Heart right ventricle (tissue), 16 donors: ENCODE measurements at regions not wholly inside any gene's neighbourhood (a gene's known extent, or its start where the extent isn't known, plus 50 kb on each side); places are given as distances from the start of the nearest gene placed in this dataset.

ENCODE experiments used
- ATAC-seq, 8 donors: fragments of 200-7000 bp; cut with Tn5 transposase; one replicate each; pipeline ENCODE4 v1.9.1; 2020; ENCODE audit warnings: mild to moderate bottlenecking in 8 of 8, moderate library complexity in 8 of 8, moderate number of reproducible peaks in 1 of 8
- DNase-seq, 2 donors: peaks; one replicate each; pipeline ENCODE4 v3.0.0-alpha.2; 2020
- H3K27ac ChIP-seq, 10 donors: fragments of 200-600 bp; sonication (generic) in 2 of 10; one replicate each; pipeline versions ENCODE4 v1.5.0 to v1.8.0; 2020 to 2022; ENCODE audit warnings: mild to moderate bottlenecking in 3 of 10
- H3K27me3 ChIP-seq, 7 donors: fragments of 200-600 bp; one replicate each; pipeline ENCODE4 v1.8.0; 2021 to 2022; ENCODE audit warnings: mild to moderate bottlenecking in 2 of 7
- H3K36me3 ChIP-seq, 9 donors: fragments of 200-600 bp; sonication (generic) in 1 of 9; one replicate each; pipeline versions ENCODE4 v1.5.0 to v1.8.0; 2020 to 2022; ENCODE audit warnings: mild to moderate bottlenecking in 2 of 9
- H3K4me1 ChIP-seq, 9 donors: fragments of 200-600 bp; sonication (generic) in 1 of 9; one replicate each; pipeline versions ENCODE4 v1.5.0 to v1.8.0; 2020 to 2022; ENCODE audit warnings: mild to moderate bottlenecking in 4 of 9
- H3K4me3 ChIP-seq, 10 donors: fragments of 200-600 bp; sonication (generic) in 2 of 10; one replicate each; pipeline versions ENCODE4 v1.5.0 to v1.8.0; 2020 to 2022; ENCODE audit warnings: mild to moderate bottlenecking in 7 of 10, moderate library complexity in 2 of 10
- H3K9me3 ChIP-seq, 11 donors: fragments of 200-600 bp in 10 of 11; sonication (generic) in 2 of 11; one replicate each; pipeline versions ENCODE4 v1.5.0 to v1.8.0; 2013 to 2022; ENCODE audit warnings: mild to moderate bottlenecking in 2 of 11, control low read depth in 1 of 11, moderate library complexity in 1 of 11
- WGBS, 2 donors: extraction: QIAGEN DNeasy Blood & Tissue Kit; methylation state at CpG; one replicate each; pipeline ENCODE4 v1.1.7; 2013; ENCODE audit warnings: inconsistent platforms in 1 of 2; 5-methylcytosine and 5-hydroxymethylcytosine counted together
- intact Hi-C, 10 donors: fragments of 100-400 bp; cut with DNase I; formaldehyde crosslinking; loops; one replicate each; pipeline versions ENCODE4 v1.11.1 to v1.14.2; 2022
- TF ChIP-seq, protein P1 (sequence below), 9 donors: fragments of 200-600 bp; sonication (generic) in 2 of 9; IDR thresholded peaks; one replicate each; pipeline versions ENCODE4 v1.5.0 to v1.8.0; 2021 to 2022; ENCODE audit warnings: antibody characterized with exemption in 9 of 9, mild to moderate bottlenecking in 5 of 9, moderate library complexity in 1 of 9
- donor health status: Arrhythmogenic right ventricular cardiomyopathy.
- donor health status: ischemic (EF 13 %, LVEDD 7.1; RV severe dilation, severe dysfunction).
- donor health status: healthy with polysubstance abuse.
- donor health status: DM: no; HTN: yes; CAD: no.
- donor health status: DM: no; HTN: no; CAD: no.
- donor health status: ischemic (EF 25% LVEDD 6.9; RV normal size, moderate dysfunction).
- donor health status: ischemic (EF 25% LVEDD 5.7; RV mildly dilated, moderate dysfunction).
- donor health status: healthy.
- donor health status: DM: yes; HTN: yes; CAD: no.
- donor health status: Ischemic cardiomyopathy.
- donor health status: ischemic (EF 35%, LVEDD 5.7; RV mildly dilated, moderate dysfunction).
- donor health status: nonischemic (EF 11% LVEDD 7.7; RV severe dilation, severe dysfunction).
- donor health status: DM: yes; HTN: yes; CAD: no.
- donor health status: PGD.
- donor health status: ischemic (EF 29% LVEDD 5.4; RV normal size, mild dysfunction).
- donor health status: nonischemic (EF 23%, LVEDD 6.1; RV moderate dilation, normal function).

DNA sequence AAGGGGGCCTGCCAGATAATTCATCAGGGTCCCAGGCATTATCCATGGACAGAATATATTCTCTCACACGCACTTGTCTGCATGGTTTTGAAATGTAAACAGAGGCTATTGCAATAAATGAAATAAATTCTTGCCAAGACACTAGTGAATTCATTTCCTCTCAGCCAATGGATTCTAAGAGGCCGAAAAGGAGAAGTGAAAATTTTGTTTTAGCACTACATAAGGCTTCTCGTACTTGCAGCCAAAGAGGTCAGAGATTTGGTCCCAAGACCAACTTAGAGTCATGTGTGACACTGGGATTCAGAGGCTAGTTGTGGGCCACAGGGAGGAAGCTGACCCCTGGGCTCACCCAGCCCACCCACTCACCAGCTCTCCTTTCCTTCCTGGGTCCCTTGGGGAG, 184.1 kb upstream of the GLI2 start:
- H3K36me3 ChIP-seq, result no peaks in the 10 kb centered on the region
- no peaks in the 10 kb centered on the region for H3K9me3 ChIP-seq
- no peak for DNase-seq
- WGBS, 2 donors, result 49 to 66% methylated on average over 3 of the region's 3 CpGs
- H3K27me3 ChIP-seq, result no peaks in the 10 kb centered on the region
- H3K27ac ChIP-seq, result peak overlapping the region in 8 of 10 donors; percentile 39 to 84 (median 59)
- no peak for ATAC-seq
- intact Hi-C loops, result loop anchor here in 8 of 10 donors (5.0 to 10.0 kb wide), 9 partner anchors 34 to 209 kb away; partner anchors contain the start of gene INHBB (in 3 of the 8)
- peaks cover 10 to 54% (median 44%) of the 10 kb centered on the region in 9 donors for H3K4me1 ChIP-seq
- H3K4me3 ChIP-seq, result no peak overlapping the region
- TF ChIP-seq, protein P1, sequence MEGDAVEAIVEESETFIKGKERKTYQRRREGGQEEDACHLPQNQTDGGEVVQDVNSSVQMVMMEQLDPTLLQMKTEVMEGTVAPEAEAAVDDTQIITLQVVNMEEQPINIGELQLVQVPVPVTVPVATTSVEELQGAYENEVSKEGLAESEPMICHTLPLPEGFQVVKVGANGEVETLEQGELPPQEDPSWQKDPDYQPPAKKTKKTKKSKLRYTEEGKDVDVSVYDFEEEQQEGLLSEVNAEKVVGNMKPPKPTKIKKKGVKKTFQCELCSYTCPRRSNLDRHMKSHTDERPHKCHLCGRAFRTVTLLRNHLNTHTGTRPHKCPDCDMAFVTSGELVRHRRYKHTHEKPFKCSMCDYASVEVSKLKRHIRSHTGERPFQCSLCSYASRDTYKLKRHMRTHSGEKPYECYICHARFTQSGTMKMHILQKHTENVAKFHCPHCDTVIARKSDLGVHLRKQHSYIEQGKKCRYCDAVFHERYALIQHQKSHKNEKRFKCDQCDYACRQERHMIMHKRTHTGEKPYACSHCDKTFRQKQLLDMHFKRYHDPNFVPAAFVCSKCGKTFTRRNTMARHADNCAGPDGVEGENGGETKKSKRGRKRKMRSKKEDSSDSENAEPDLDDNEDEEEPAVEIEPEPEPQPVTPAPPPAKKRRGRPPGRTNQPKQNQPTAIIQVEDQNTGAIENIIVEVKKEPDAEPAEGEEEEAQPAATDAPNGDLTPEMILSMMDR (IDR thresholded peaks at IDR 0.05), result no peak

DNA sequence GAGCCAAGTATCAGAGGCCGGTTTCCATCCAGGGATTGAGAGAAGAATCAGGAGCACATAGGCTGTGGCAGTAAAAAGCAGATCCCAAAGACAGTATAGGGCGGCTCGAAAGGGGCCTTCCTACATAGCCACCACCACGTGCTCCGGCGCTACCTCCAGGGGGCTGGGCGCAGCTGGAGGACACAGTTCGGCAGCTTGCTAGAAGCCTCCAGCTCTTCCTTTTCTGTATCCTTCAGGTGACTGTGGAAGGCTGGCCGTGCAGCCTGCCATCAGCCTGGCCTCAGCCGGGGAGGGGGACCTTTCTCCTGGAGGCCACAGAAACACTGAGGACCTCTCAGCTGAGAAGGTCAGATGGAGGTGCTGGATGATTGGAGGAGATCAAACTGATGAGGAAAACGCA, 183.6 kb upstream of the GLI2 start:
- no peaks in the 10 kb centered on the region for H3K36me3 ChIP-seq
- no peaks in the 10 kb centered on the region for H3K9me3 ChIP-seq
- H3K4me3 ChIP-seq, result peak overlapping the region in 2 of 10 donors; percentile 2 to 12
- intact Hi-C loops, result loop anchor here in 8 of 10 donors (5.0 to 10.0 kb wide), 9 partner anchors 35 to 210 kb away; partner anchors contain the start of gene INHBB (in 3 of the 8)
- ATAC-seq, result no peak
- peak overlapping the region in 9 of 10 donors; percentile 36 to 84 (median 62) for H3K27ac ChIP-seq
- peaks cover 10 to 54% (median 44%) of the 10 kb centered on the region in 9 donors for H3K4me1 ChIP-seq
- 79 to 85% methylated on average over 11 of the region's 11 CpGs for WGBS, 2 donors
- DNase-seq, result no peak
- TF ChIP-seq, protein P1 (IDR thresholded peaks at IDR 0.05), result no peak
- H3K27me3 ChIP-seq, result peaks cover 0 to 4% (median 0%) of the 10 kb centered on the region in 7 donors

DNA sequence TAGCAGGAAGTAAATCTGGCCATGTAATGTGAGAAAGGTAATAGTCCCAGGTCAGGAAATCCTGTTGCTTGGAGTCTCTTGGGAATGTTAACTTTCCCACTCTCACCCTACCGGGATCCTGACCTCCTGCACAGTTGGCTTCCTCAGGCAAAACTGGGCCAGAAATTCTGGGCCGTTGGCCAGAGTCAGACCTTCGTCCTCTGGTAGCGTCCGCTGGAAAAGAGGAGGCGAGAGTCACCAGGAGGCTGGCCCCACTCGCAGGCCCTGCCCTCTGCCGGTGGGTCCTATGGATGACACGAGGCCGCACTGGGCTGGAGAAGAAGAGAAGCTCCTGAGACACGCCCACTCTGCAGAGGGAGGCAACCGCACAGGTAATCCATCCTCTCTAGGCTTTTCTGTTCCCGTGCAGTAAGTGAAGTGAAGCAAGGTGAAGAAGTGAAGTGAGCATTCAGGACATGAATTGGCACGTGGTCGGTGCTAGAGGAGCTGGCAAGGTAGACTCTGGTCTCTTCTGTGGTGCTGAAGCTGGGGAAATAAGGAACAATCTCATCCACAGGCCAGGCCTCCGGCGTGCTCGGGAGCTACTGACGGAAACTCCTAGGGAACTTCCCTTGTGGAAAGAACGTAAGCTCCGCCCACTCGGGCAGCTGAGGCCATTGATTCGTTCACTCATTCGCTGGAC, 182.7 kb upstream of the GLI2 start:
- TF ChIP-seq, protein P1 (IDR thresholded peaks at IDR 0.05), result peak; percentile 73 to 93 (median 84)
- H3K4me1 ChIP-seq, result peaks cover 10 to 50% (median 39%) of the 10 kb centered on the region in 9 donors
- intact Hi-C loops, result loop anchor here in 8 of 10 donors (1.0 to 10.0 kb wide), 10 partner anchors 36 to 211 kb away; partner anchors contain the start of gene INHBB (in 3 of the 8)
- DNase-seq (peak; percentile 90 to 94), ATAC-seq (peak; percentile 92 to 97 (median 96))
- no peaks in the 10 kb centered on the region for H3K36me3 ChIP-seq
- H3K9me3 ChIP-seq, result no peaks in the 10 kb centered on the region
- H3K4me3 ChIP-seq, result peak overlapping the region in 2 of 10 donors; percentile 2 to 16
- WGBS, 2 donors, result 3 to 7% methylated on average over 24 of the region's 24 CpGs
- H3K27ac ChIP-seq, result peak overlapping the region in 9 of 10 donors; percentile 36 to 84 (median 64)
- peaks cover 0 to 4% (median 0%) of the 10 kb centered on the region in 7 donors for H3K27me3 ChIP-seq

DNA sequence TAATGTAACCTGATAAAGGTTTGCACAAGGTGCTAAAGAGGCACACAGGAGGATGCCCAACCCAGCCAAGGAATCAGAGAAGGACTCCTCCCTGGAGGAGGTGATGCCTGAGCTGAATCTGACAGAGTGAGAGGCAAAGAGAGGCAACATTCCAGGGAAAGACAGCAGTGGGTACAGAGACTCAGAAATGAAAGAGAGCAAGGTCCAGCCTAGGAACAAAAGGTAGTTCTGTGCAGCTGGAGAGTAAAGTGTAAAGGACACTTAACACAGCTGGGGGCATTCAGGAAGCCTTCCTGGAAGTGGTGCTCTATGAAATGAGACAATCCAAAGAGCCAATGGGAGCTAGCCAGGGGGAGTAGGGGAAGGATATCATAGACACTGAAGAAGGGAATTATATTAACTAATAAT, 181.0 kb upstream of the GLI2 start:
- intact Hi-C loops, result loop anchor here in 8 of 10 donors (5.0 to 10.0 kb wide), 9 partner anchors 37 to 212 kb away; partner anchors contain the start of gene INHBB (in 3 of the 8)
- ATAC-seq (no peak), DNase-seq (no peak)
- no peaks in the 10 kb centered on the region for H3K36me3 ChIP-seq
- H3K27ac ChIP-seq, result no peak overlapping the region
- H3K9me3 ChIP-seq, result no peaks in the 10 kb centered on the region
- H3K27me3 ChIP-seq, result peaks cover 0 to 4% (median 0%) of the 10 kb centered on the region in 7 donors
- H3K4me3 ChIP-seq, result no peak overlapping the region
- TF ChIP-seq, protein P1 (IDR thresholded peaks at IDR 0.05), result no peak
- H3K4me1 ChIP-seq, result peaks cover 10 to 40% (median 38%) of the 10 kb centered on the region in 9 donors
